ENCODE measurements at regions not wholly inside any gene's neighbourhood (a gene's known extent, or its start where the extent isn't known, plus 50 kb on each side); places are given as distances from the start of the nearest gene placed in this dataset.

- Histone ChIP-seq H3K4me3 (no peak overlapping the region), H2AFZ (no peak overlapping the region), H3K9me2 (replicated peaks; ENCODE audit: insufficient read depth) (no peaks in the 10 kb centered on the region), H3K4me1 (ENCODE audit: insufficient read depth) (no peaks in the 10 kb centered on the region), H3K27me3 (no peaks in the 10 kb centered on the region), H3K79me2 (no peaks in the 10 kb centered on the region), H3K4me2 (no peak overlapping the region), H3K9me3 (ENCODE audit: low read depth) (no peaks in the 10 kb centered on the region), H3K36me3 (replicated peaks; ENCODE audit: insufficient read depth, low read depth) (no peaks in the 10 kb centered on the region), H3K27ac (no peak overlapping the region), H4K20me1 (ENCODE audit: insufficient read depth, poor library complexity, severe bottlenecking) (no peaks in the 10 kb centered on the region)
- DNase-seq (ENCODE audit: low spot score): no peak
- WGBS (ENCODE audit: low lambda C conversion rate, missing lambda C conversion rate): 95% methylated on average over 4 of the region's 4 CpGs
- TF ChIP-seq EZH2phosphoT487 (IDR thresholded peaks at IDR 0.05; ENCODE audit: low read depth, severe bottlenecking, unreplicated experiment) (no peak), EZH2 (IDR thresholded peaks at IDR 0.05; ENCODE audit: borderline replicate concordance) (no peak), CTCF (IDR thresholded peaks at IDR 0.05; ENCODE audit: poor library complexity) (no peak)
Observed at GRCh38 chr6:77131426-77131825, 331.9 kb downstream of the HTR1B start.

DNA sequence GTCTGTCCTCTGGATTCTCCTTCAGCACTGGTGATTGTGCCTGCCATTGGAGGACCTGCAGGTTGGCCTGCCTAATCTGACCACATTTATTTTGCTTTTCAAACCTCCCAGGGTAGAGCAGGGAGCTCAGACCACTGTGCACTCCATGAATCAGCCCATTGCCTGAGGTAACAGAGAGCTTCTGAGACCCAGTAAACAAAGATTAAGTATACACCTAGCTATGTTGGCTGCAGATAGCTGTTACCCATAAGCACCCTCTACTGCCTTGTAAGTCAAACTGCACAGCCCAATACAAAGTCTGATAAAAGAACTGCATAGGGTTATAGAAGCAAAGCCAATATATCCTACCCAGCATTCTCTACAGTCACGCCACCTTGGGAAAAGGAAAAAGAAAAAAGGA, 338.7 kb downstream of the HTR1B start:
- no peaks in the 10 kb centered on the region for H3K79me2 ChIP-seq
- no peaks in the 10 kb centered on the region for H3K9me2 ChIP-seq (replicated peaks; ENCODE audit: insufficient read depth)
- no peak overlapping the region for H3K4me2 ChIP-seq
- no peaks in the 10 kb centered on the region for H4K20me1 ChIP-seq (ENCODE audit: insufficient read depth, poor library complexity, severe bottlenecking)
- H3K9me3 ChIP-seq (ENCODE audit: low read depth): no peaks in the 10 kb centered on the region
- no peak overlapping the region for H2AFZ ChIP-seq
- H3K27me3 ChIP-seq: no peaks in the 10 kb centered on the region
- no peaks in the 10 kb centered on the region for H3K36me3 ChIP-seq (replicated peaks; ENCODE audit: insufficient read depth, low read depth)
- H3K27ac ChIP-seq: no peak overlapping the region
- WGBS (ENCODE audit: low lambda C conversion rate, missing lambda C conversion rate): 90% methylated on average over 1 of the region's 1 CpG
- no peaks in the 10 kb centered on the region for H3K4me1 ChIP-seq (ENCODE audit: insufficient read depth)
- TF ChIP-seq EZH2 (IDR thresholded peaks at IDR 0.05; ENCODE audit: borderline replicate concordance) (no peak), EZH2phosphoT487 (IDR thresholded peaks at IDR 0.05; ENCODE audit: low read depth, severe bottlenecking, unreplicated experiment) (no peak), CTCF (IDR thresholded peaks at IDR 0.05; ENCODE audit: poor library complexity) (no peak)
- H3K4me3 ChIP-seq: no peak overlapping the region
- peak; percentile 6 for DNase-seq (ENCODE audit: low spot score)

DNA sequence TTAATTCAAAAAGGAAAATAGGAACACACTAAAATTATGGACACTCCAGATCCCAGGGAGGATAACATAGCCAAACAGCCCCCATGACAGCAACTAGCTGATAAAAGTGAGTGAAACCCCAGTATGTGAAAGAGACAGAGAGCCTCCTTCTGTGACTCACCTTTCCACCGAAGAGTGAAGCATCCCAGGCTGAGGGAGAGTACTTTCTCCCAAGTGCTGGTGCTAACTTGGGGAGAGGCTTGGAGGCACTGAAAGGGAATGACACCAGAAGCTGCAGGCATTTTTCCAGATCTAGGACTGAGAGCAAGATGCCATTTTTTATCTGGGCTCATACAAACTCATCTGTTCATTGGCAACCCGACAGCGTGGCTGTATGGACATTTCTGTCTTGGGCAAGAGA, 339.8 kb downstream of the HTR1B start:
- Histone ChIP-seq H3K4me2 (no peak overlapping the region), H3K79me2 (no peaks in the 10 kb centered on the region), H4K20me1 (ENCODE audit: insufficient read depth, poor library complexity, severe bottlenecking) (no peaks in the 10 kb centered on the region), H3K27ac (no peak overlapping the region), H3K36me3 (replicated peaks; ENCODE audit: insufficient read depth, low read depth) (no peaks in the 10 kb centered on the region), H3K9me3 (ENCODE audit: low read depth) (no peaks in the 10 kb centered on the region), H2AFZ (no peak overlapping the region), H3K4me3 (no peak overlapping the region), H3K9me2 (replicated peaks; ENCODE audit: insufficient read depth) (no peaks in the 10 kb centered on the region), H3K4me1 (ENCODE audit: insufficient read depth) (no peaks in the 10 kb centered on the region), H3K27me3 (no peaks in the 10 kb centered on the region)
- no peak for TF ChIP-seq EZH2 (IDR thresholded peaks at IDR 0.05; ENCODE audit: borderline replicate concordance)
- TF ChIP-seq EZH2phosphoT487 (IDR thresholded peaks at IDR 0.05; ENCODE audit: low read depth, severe bottlenecking, unreplicated experiment): no peak
- DNase-seq (ENCODE audit: low spot score): no peak
- WGBS (ENCODE audit: low lambda C conversion rate, missing lambda C conversion rate): 91% methylated on average over 3 of the region's 3 CpGs

GRCh38 chr6:77106992-77107391, 356.3 kb downstream of the HTR1B start:
- Histone ChIP-seq H3K36me3 (replicated peaks; ENCODE audit: insufficient read depth, low read depth) (no peaks in the 10 kb centered on the region), H3K27me3 (no peaks in the 10 kb centered on the region), H3K79me2 (no peaks in the 10 kb centered on the region), H3K4me1 (ENCODE audit: insufficient read depth) (no peaks in the 10 kb centered on the region), H3K9me2 (replicated peaks; ENCODE audit: insufficient read depth) (no peaks in the 10 kb centered on the region), H2AFZ (no peak overlapping the region), H3K4me2 (no peak overlapping the region), H3K27ac (no peak overlapping the region), H3K9me3 (ENCODE audit: low read depth) (no peaks in the 10 kb centered on the region), H3K4me3 (no peak overlapping the region), H4K20me1 (ENCODE audit: insufficient read depth, poor library complexity, severe bottlenecking) (no peaks in the 10 kb centered on the region)
- TF ChIP-seq CTCF (IDR thresholded peaks at IDR 0.05; ENCODE audit: poor library complexity) (no peak), EZH2 (IDR thresholded peaks at IDR 0.05; ENCODE audit: borderline replicate concordance) (no peak), EZH2phosphoT487 (IDR thresholded peaks at IDR 0.05; ENCODE audit: low read depth, severe bottlenecking, unreplicated experiment) (no peak)
- 87% methylated on average over 4 of the region's 4 CpGs for WGBS (ENCODE audit: low lambda C conversion rate, missing lambda C conversion rate)
- DNase-seq (ENCODE audit: low spot score): no peak

Measured in hepatocyte (in vitro differentiated cells).